GM23338 (cell line): ENCODE measurements at regions not wholly inside any gene's neighbourhood (a gene's known extent, or its start where the extent isn't known, plus 50 kb on each side); places are given as distances from the start of the nearest gene placed in this dataset.

Source experiments
- ATAC-seq: fragments of 200-7000 bp; cut with Tn5 transposase; 3 replicates; pipeline ENCODE4 v1.9.1; 2020
- DNase-seq: peaks from one replicate; pipeline ENCODE4 v3.0.0-alpha.2; 2015; ENCODE audit warnings: low spot score
- H2AFZ ChIP-seq: fragments of 200-600 bp; sonication (generic); 2 replicates; pipeline ENCODE4 v1.8.0; 2016; ENCODE audit warnings: antibody characterized with exemption, mild to moderate bottlenecking, moderate library complexity
- H3F3A ChIP-seq: fragments of 200-600 bp; sonication (generic); replicated peaks from 2 replicates; pipeline ENCODE4 v1.8.0; 2017; ENCODE audit warnings: antibody characterized with exemption, mixed run types, low read depth
- H3K27ac ChIP-seq: fragments of 200-600 bp; sonication (generic); 2 replicates; pipeline ENCODE4 v1.6.1; 2016; ENCODE audit warnings: low read depth
- H3K27me3 ChIP-seq: fragments of 200-600 bp; sonication (generic); 2 replicates; pipeline ENCODE4 v1.8.0; 2016; ENCODE audit warnings: mild to moderate bottlenecking, mixed run types, moderate library complexity; ENCODE audit not compliant: insufficient read depth
- H3K36me3 ChIP-seq: fragments of 200-600 bp; sonication (generic); 2 replicates; pipeline ENCODE4 v1.8.0; 2016; ENCODE audit warnings: mild to moderate bottlenecking; ENCODE audit not compliant: insufficient read depth
- H3K4me1 ChIP-seq: fragments of 200-600 bp; sonication (generic); 2 replicates; pipeline ENCODE4 v1.8.0; 2016; ENCODE audit warnings: mild to moderate bottlenecking, moderate library complexity; ENCODE audit not compliant: insufficient read depth
- H3K4me2 ChIP-seq: fragments of 200-600 bp; sonication (generic); 2 replicates; pipeline ENCODE4 v1.7.1; 2017; ENCODE audit warnings: mixed run types
- H3K4me3 ChIP-seq: fragments of 200-600 bp; sonication (generic); 2 replicates; pipeline ENCODE4 v1.6.1; 2016; ENCODE audit warnings: mixed run types
- H3K79me2 ChIP-seq: fragments of 200-600 bp; sonication (generic); replicated peaks from 2 replicates; pipeline ENCODE4 v1.8.0; 2017; ENCODE audit warnings: mild to moderate bottlenecking; ENCODE audit not compliant: insufficient read depth
- H3K9me2 ChIP-seq: fragments of 200-600 bp; sonication (generic); 2 replicates; pipeline ENCODE4 v1.8.0; 2017; ENCODE audit not compliant: insufficient read depth
- H4K20me1 ChIP-seq: fragments of 200-600 bp; sonication (generic); replicated peaks from 2 replicates; pipeline ENCODE4 v1.8.0; 2017; ENCODE audit warnings: mild to moderate bottlenecking; ENCODE audit not compliant: insufficient read depth
- H3K27ac Mint-ChIP-seq: 2 replicates; pipeline ENCODE4 v1.8.0; 2020; ENCODE audit warnings: inconsistent platforms, mild to moderate bottlenecking, moderate library complexity, mixed read lengths
- H3K27me3 Mint-ChIP-seq: 3 replicates; pipeline ENCODE4 v1.8.0; 2022; ENCODE audit warnings: low read depth, mild to moderate bottlenecking, moderate library complexity, mixed read lengths, inconsistent platforms; ENCODE audit not compliant: insufficient read depth, poor library complexity
- H3K36me3 Mint-ChIP-seq: 3 replicates; pipeline ENCODE4 v1.8.0; 2021; ENCODE audit warnings: low read depth, mild to moderate bottlenecking, inconsistent platforms, moderate library complexity, mixed read lengths
- H3K4me1 Mint-ChIP-seq: 3 replicates; pipeline ENCODE4 v1.8.0; 2020; ENCODE audit warnings: mild to moderate bottlenecking, inconsistent platforms, mixed read lengths
- H3K4me3 Mint-ChIP-seq: 3 replicates; pipeline ENCODE4 v1.8.0; 2021; ENCODE audit warnings: moderate library complexity, mild to moderate bottlenecking, inconsistent platforms, mixed read lengths
- H3K9me3 Mint-ChIP-seq: 3 replicates; pipeline ENCODE4 v1.8.0; 2020; ENCODE audit warnings: moderate library complexity, mild to moderate bottlenecking, inconsistent platforms, mixed read lengths
- CREB1 ChIP-seq: fragments of 250-450 bp; sonication (Bioruptor Pico); IDR thresholded peaks from 2 replicates; pipeline ENCODE4 v1.5.0; 2020; ENCODE audit warnings: low read depth, mild to moderate bottlenecking, moderate library complexity
- ETS1 ChIP-seq: IDR thresholded peaks from 2 replicates; pipeline ENCODE4 v1.6.1; 2016; ENCODE audit warnings: antibody characterized with exemption
- EZH2 ChIP-seq: fragments of 200-600 bp; sonication (generic); IDR thresholded peaks from one replicate; pipeline ENCODE4 v1.8.0; 2017; ENCODE audit warnings: antibody characterized with exemption, mild to moderate bottlenecking, low read depth; ENCODE audit not compliant: unreplicated experiment
- EZH2phosphoT487 ChIP-seq: fragments of 200-600 bp; sonication (generic); IDR thresholded peaks from one replicate; pipeline ENCODE4 v1.8.1; 2018; ENCODE audit warnings: antibody characterized with exemption; ENCODE audit not compliant: unreplicated experiment
- JUNB ChIP-seq: IDR thresholded peaks from one replicate; pipeline ENCODE4 v1.6.1; 2016; ENCODE audit warnings: antibody characterized with exemption; ENCODE audit not compliant: unreplicated experiment
- NANOG ChIP-seq: IDR thresholded peaks from 2 replicates; pipeline ENCODE4 v1.6.1; 2016; ENCODE audit warnings: antibody characterized with exemption, borderline replicate concordance
- POLR2AphosphoS5 ChIP-seq: IDR thresholded peaks from 2 replicates; pipeline ENCODE4 v1.6.1; 2016; ENCODE audit warnings: antibody characterized with exemption, low read depth
- STAT1 ChIP-seq: IDR thresholded peaks from one replicate; pipeline ENCODE4 v1.6.1; 2016; ENCODE audit warnings: antibody characterized with exemption; ENCODE audit not compliant: unreplicated experiment
- ZNF114 ChIP-seq: fragments of 250-450 bp; sonication (Bioruptor Pico); IDR thresholded peaks from 2 replicates; pipeline ENCODE4 v1.5.0; 2020; ENCODE audit warnings: mild to moderate bottlenecking, moderate library complexity
- ZNF331 ChIP-seq: fragments of 250-450 bp; sonication (Bioruptor Pico); IDR thresholded peaks from 2 replicates; pipeline ENCODE4 v1.5.0; 2020; ENCODE audit warnings: low read depth, mild to moderate bottlenecking, moderate library complexity
- TF ChIP-seq, protein P1 (sequence below): fragments of 250-450 bp; sonication (Bioruptor Pico); IDR thresholded peaks from 2 replicates; pipeline ENCODE4 v1.5.0; 2020; ENCODE audit warnings: mild to moderate bottlenecking, moderate library complexity
- TF ChIP-seq, protein P2 (sequence below), 2 experiments: fragments of 200-600 bp in 1 of 2; sonication (generic) in 1 of 2; conservative IDR thresholded peaks; 2 replicates each; pipeline versions ENCODE4 v1.5.1 to v1.6.1; 2016 to 2017; ENCODE audit warnings: antibody characterized with exemption in 2 of 2, low read depth in 2 of 2, mild to moderate bottlenecking in 2 of 2, moderate library complexity in 1 of 2
- TF ChIP-seq, protein P3 (sequence below): IDR thresholded peaks from one replicate; pipeline ENCODE4 v1.6.1; 2018; ENCODE audit warnings: antibody characterized with exemption; ENCODE audit not compliant: unreplicated experiment

- TF ChIP-seq CREB1 (CRISPR knock-in tag), result no peak
- TF ChIP-seq STAT1, result no peak
- TF ChIP-seq EZH2phosphoT487, result no peak
- TF ChIP-seq EZH2, result no peak
These were observed 161.2 kb upstream of the UBQLN2 start (continued) for GRCh38 chrX:56402207-56402606.

- no peak overlapping the region for H2AFZ ChIP-seq
- no peak overlapping the region for H3K4me3 ChIP-seq
- no peaks in the 10 kb centered on the region for H3F3A ChIP-seq
- no peaks in the 10 kb centered on the region for H4K20me1 ChIP-seq
- H3K4me2 ChIP-seq, result no peak overlapping the region
- no peak overlapping the region for H3K27ac ChIP-seq
- DNase-seq, result peak; percentile 24
- H3K36me3 ChIP-seq, result no peaks in the 10 kb centered on the region
- Mint-ChIP-seq H3K4me3 (no peak overlapping the region), H3K9me3 (peaks cover 18% of the 10 kb centered on the region), H3K27ac (no peak overlapping the region), H3K36me3 (no peaks in the 10 kb centered on the region), H3K4me1 (no peaks in the 10 kb centered on the region), H3K27me3 (no peaks in the 10 kb centered on the region)
- TF ChIP-seq ETS1 (no peak), ZNF114 (CRISPR knock-in tag) (no peak), ZNF331 (CRISPR knock-in tag) (no peak), EZH2 (no peak), STAT1 (no peak), NANOG (no peak), CREB1 (CRISPR knock-in tag) (no peak), EZH2phosphoT487 (no peak), JUNB (no peak), POLR2AphosphoS5 (no peak)
- TF ChIP-seq, protein P1, sequence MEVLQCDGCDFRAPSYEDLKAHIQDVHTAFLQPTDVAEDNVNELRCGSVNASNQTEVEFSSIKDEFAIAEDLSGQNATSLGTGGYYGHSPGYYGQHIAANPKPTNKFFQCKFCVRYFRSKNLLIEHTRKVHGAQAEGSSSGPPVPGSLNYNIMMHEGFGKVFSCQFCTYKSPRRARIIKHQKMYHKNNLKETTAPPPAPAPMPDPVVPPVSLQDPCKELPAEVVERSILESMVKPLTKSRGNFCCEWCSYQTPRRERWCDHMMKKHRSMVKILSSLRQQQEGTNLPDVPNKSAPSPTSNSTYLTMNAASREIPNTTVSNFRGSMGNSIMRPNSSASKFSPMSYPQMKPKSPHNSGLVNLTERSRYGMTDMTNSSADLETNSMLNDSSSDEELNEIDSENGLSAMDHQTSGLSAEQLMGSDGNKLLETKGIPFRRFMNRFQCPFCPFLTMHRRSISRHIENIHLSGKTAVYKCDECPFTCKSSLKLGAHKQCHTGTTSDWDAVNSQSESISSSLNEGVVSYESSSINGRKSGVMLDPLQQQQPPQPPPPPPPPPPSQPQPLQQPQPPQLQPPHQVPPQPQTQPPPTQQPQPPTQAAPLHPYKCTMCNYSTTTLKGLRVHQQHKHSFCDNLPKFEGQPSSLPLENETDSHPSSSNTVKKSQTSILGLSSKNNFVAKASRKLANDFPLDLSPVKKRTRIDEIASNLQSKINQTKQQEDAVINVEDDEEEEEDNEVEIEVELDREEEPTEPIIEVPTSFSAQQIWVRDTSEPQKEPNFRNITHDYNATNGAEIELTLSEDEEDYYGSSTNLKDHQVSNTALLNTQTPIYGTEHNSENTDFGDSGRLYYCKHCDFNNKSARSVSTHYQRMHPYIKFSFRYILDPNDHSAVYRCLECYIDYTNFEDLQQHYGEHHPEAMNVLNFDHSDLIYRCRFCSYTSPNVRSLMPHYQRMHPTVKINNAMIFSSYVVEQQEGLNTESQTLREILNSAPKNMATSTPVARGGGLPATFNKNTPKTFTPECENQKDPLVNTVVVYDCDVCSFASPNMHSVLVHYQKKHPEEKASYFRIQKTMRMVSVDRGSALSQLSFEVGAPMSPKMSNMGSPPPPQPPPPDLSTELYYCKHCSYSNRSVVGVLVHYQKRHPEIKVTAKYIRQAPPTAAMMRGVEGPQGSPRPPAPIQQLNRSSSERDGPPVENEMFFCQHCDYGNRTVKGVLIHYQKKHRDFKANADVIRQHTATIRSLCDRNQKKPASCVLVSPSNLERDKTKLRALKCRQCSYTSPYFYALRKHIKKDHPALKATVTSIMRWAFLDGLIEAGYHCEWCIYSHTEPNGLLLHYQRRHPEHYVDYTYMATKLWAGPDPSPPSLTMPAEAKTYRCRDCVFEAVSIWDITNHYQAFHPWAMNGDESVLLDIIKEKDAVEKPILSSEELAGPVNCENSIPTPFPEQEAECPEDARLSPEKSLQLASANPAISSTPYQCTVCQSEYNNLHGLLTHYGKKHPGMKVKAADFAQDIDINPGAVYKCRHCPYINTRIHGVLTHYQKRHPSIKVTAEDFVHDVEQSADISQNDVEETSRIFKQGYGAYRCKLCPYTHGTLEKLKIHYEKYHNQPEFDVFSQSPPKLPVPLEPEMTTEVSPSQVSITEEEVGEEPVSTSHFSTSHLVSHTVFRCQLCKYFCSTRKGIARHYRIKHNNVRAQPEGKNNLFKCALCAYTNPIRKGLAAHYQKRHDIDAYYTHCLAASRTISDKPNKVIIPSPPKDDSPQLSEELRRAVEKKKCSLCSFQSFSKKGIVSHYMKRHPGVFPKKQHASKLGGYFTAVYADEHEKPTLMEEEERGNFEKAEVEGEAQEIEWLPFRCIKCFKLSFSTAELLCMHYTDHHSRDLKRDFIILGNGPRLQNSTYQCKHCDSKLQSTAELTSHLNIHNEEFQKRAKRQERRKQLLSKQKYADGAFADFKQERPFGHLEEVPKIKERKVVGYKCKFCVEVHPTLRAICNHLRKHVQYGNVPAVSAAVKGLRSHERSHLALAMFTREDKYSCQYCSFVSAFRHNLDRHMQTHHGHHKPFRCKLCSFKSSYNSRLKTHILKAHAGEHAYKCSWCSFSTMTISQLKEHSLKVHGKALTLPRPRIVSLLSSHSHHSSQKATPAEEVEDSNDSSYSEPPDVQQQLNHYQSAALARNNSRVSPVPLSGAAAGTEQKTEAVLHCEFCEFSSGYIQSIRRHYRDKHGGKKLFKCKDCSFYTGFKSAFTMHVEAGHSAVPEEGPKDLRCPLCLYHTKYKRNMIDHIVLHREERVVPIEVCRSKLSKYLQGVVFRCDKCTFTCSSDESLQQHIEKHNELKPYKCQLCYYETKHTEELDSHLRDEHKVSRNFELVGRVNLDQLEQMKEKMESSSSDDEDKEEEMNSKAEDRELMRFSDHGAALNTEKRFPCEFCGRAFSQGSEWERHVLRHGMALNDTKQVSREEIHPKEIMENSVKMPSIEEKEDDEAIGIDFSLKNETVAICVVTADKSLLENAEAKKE (CRISPR knock-in tag), result no peak
- TF ChIP-seq, protein P2, sequence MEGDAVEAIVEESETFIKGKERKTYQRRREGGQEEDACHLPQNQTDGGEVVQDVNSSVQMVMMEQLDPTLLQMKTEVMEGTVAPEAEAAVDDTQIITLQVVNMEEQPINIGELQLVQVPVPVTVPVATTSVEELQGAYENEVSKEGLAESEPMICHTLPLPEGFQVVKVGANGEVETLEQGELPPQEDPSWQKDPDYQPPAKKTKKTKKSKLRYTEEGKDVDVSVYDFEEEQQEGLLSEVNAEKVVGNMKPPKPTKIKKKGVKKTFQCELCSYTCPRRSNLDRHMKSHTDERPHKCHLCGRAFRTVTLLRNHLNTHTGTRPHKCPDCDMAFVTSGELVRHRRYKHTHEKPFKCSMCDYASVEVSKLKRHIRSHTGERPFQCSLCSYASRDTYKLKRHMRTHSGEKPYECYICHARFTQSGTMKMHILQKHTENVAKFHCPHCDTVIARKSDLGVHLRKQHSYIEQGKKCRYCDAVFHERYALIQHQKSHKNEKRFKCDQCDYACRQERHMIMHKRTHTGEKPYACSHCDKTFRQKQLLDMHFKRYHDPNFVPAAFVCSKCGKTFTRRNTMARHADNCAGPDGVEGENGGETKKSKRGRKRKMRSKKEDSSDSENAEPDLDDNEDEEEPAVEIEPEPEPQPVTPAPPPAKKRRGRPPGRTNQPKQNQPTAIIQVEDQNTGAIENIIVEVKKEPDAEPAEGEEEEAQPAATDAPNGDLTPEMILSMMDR (conservative IDR thresholded peaks at IDR 0.05; ENCODE audit: low read depth in 2 of 2), result no peak
- TF ChIP-seq, protein P3, sequence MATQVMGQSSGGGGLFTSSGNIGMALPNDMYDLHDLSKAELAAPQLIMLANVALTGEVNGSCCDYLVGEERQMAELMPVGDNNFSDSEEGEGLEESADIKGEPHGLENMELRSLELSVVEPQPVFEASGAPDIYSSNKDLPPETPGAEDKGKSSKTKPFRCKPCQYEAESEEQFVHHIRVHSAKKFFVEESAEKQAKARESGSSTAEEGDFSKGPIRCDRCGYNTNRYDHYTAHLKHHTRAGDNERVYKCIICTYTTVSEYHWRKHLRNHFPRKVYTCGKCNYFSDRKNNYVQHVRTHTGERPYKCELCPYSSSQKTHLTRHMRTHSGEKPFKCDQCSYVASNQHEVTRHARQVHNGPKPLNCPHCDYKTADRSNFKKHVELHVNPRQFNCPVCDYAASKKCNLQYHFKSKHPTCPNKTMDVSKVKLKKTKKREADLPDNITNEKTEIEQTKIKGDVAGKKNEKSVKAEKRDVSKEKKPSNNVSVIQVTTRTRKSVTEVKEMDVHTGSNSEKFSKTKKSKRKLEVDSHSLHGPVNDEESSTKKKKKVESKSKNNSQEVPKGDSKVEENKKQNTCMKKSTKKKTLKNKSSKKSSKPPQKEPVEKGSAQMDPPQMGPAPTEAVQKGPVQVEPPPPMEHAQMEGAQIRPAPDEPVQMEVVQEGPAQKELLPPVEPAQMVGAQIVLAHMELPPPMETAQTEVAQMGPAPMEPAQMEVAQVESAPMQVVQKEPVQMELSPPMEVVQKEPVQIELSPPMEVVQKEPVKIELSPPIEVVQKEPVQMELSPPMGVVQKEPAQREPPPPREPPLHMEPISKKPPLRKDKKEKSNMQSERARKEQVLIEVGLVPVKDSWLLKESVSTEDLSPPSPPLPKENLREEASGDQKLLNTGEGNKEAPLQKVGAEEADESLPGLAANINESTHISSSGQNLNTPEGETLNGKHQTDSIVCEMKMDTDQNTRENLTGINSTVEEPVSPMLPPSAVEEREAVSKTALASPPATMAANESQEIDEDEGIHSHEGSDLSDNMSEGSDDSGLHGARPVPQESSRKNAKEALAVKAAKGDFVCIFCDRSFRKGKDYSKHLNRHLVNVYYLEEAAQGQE, result no peak
- H3K4me1 ChIP-seq, result no peaks in the 10 kb centered on the region
- H3K27me3 ChIP-seq, result no peaks in the 10 kb centered on the region
- no peaks in the 10 kb centered on the region for H3K79me2 ChIP-seq
- peak; percentile 73 for ATAC-seq
- H3K9me2 ChIP-seq, result no peaks in the 10 kb centered on the region
These were observed 133.8 kb upstream of the UBQLN2 start for GRCh38 chrX:56429581-56429980.
